ENCODE measurements at regions not wholly inside any gene's neighbourhood (a gene's known extent, or its start where the extent isn't known, plus 50 kb on each side); places are given as distances from the start of the nearest gene placed in this dataset.
"Not testable (repeated sequence)": the region's sequence is repeated elsewhere in the genome, so short reads cannot be mapped to it uniquely, and the experiment has no call there.

DNA sequence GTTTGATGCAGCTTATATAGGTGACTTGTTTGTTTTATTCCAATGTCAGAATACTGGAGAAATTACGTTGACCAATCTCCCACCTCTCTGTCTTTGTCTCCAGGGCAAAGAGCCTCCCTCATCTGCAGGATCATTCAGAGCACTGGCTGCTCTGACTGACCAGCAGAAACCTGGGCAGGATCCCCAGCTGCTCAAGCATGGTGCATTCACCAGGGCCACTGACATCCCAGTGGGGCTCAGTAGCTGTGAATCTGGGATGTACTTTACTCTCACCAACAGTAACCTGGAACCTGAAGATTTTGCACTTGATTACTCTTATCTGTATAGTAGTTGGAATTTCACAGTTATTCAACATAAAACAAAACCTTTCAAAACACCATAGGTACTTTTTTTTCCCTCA, 235.9 kb downstream of the ANKRD36 start:
- FAIRE-seq (no peak), DNase-seq (ENCODE audit: insufficient read length) (no peak)
- TF ChIP-seq TAF1 (IDR thresholded peaks at IDR 0.05; ENCODE audit: borderline replicate concordance, low read depth, low read length) = no peak
- no peak for TF ChIP-seq POLR2A (IDR thresholded peaks at IDR 0.05; ENCODE audit: low read depth, low read length)
- no peak for TF ChIP-seq POLR2AphosphoS5 (IDR thresholded peaks at IDR 0.05; ENCODE audit: low read depth, low read length)

GRCh38 chr2:97348265-97348664, 235.3 kb downstream of the ANKRD36 start:
- DNase-seq (ENCODE audit: insufficient read length) = no peak
- no peak for FAIRE-seq
- no peak for TF ChIP-seq POLR2A (IDR thresholded peaks at IDR 0.05; ENCODE audit: low read depth, low read length)
- no peak for TF ChIP-seq TAF1 (IDR thresholded peaks at IDR 0.05; ENCODE audit: borderline replicate concordance, low read depth, low read length)
- TF ChIP-seq POLR2AphosphoS5 (IDR thresholded peaks at IDR 0.05; ENCODE audit: low read depth, low read length) = no peak

DNA sequence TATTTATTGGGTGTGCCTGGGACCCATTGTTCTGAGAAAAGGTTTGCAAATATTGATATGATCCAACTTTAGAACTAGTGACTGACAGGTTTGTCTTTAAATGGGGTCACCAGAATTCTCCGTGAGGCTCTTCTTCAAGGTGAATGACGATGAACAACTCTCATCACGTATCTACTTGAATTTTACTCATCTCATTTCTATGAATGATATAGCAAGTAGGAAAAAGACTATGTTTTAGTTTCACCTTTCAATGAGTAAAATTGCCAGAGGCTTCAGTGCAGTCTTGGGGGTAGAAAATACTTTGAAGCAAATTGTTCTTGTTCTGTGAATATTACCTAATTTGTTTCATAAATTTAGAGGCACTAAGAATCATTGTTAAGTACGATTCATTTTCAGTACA, 232.0 kb downstream of the ANKRD36 start:
- FAIRE-seq; DNase-seq (ENCODE audit: insufficient read length): not testable (repeated sequence)

DNA sequence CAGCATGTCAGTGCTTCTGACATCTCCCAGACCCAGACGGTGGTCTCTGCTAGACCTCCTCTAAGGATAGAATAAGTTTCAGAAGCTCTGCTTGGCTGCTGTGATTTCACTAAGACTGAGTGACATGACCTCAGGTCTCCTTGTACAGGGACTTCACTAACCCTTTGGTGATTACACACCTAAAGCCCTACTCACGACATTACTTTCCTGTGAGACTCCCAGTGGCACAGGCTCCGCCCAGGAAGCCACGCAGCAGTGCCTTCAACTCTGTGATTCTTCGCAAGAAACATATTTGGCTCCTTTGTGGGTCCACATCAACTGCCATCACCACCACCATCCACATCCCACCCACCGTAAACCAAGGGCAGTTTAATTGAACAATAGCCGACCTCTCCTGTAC, 220.7 kb downstream of the ANKRD36 start:
- not testable (repeated sequence) for DNase-seq (ENCODE audit: insufficient read length); FAIRE-seq

GRCh38 chr2:97332184-97332583, 219.2 kb downstream of the ANKRD36 start:
- not testable (repeated sequence) for FAIRE-seq; DNase-seq (ENCODE audit: insufficient read length)

- FAIRE-seq; DNase-seq (ENCODE audit: insufficient read length): not testable (repeated sequence)
These were observed 209.2 kb downstream of the ANKRD36 start for GRCh38 chr2:97321936-97322713.

DNA sequence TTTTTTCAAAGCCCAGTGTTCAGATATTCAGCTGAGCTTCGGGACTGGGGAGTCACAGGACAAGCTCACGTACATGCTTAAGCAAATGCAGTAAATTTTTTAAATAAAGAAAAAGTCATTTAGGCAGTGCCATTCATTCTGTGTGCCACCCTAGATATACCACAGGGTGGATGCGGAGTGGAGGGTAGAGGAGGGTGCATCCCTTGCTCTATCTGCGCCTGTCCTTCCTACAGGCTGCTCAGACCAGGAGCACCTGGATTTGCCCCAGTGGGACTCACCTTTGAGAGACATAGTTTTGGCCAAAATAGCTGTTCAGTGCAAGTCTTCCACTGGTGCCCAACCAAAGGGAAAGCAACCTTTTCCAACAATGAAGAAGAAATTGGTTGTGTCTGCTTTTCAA, 202.4 kb downstream of the ANKRD36 start:
- DNase-seq (ENCODE audit: insufficient read length); FAIRE-seq: not testable (repeated sequence)

DNA sequence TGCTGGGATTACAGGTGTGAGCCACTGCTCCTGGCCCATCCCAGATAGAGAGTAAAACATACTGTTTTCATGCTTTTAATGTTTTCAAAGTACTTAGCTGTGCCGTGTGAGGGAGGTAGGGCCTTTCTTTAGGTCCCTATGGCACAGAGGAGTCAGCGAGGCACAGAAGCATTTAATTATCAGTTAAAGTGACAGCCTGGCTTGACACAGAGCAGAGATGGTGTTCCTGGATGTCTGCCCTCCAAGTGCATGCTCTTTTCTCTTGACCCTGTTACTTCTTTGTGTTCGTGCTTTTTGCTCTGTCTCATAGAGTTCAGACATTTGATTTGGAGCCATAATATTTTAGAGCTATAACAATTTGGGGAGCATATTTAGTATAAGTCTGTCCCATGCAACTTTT, 199.5 kb downstream of the ANKRD36 start:
- not testable (repeated sequence) for DNase-seq (ENCODE audit: insufficient read length); FAIRE-seq

DNA sequence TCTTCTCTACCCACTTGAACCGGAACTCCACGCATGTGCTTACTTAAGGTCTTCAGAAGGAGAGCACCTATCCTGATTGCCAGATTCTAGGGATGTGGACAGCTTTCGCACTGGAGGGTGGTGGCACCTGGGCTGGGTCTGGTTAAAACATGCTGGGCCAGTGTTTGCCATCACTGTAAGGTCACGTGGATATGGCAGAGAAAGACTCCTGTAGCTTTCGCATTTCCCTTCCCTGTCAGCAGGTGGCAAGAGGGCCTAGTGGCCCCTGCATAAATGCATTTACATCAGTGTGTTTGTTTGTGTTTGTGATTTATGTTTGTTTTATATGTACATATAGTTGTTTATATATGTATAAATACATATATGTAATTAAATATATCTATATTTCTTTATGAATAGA, 192.5 kb downstream of the ANKRD36 start:
- DNase-seq (ENCODE audit: insufficient read length); FAIRE-seq: not testable (repeated sequence)

- not testable (repeated sequence) for FAIRE-seq
These were observed 189.9 kb downstream of the ANKRD36 start for GRCh38 chr2:97302881-97303280.

GRCh38 chr2:97301771-97302170, 188.8 kb downstream of the ANKRD36 start:
- DNase-seq (ENCODE audit: insufficient read length); FAIRE-seq: not testable (repeated sequence)

More at GRCh38 chr2:97302881-97303280, 189.9 kb downstream of the ANKRD36 start:
- DNase-seq (ENCODE audit: insufficient read length) = not testable (repeated sequence)

All from GM12892 (cell line).